M059J (cell line): ENCODE measurements at regions not wholly inside any gene's neighbourhood (a gene's known extent, or its start where the extent isn't known, plus 50 kb on each side); places are given as distances from the start of the nearest gene placed in this dataset.

ENCODE experiments used
- DNase-seq: peaks from one replicate; pipeline ENCODE4 v3.0.0-alpha.2; 2012; ENCODE audit warnings: low read depth

DNA sequence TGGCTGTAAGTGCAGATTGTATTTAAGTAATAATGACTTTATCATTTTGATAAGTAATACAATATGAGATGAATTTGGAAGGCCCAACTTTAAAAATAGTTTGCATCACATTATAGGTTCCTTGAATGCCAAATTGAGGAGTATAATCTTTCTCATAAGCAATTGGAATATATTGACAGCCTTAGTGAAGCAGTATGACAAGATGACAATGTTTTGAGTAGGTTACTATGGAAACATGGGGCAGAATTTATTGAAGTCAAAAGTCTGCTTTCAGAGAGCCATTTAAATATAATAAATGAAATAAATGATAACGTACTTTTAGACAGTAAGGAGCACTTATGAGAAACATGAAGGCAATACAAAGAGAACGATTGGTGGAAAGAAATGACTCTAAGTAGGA lies 776.4 kb downstream of the TECRL start:
- DNase-seq: no peak

DNA sequence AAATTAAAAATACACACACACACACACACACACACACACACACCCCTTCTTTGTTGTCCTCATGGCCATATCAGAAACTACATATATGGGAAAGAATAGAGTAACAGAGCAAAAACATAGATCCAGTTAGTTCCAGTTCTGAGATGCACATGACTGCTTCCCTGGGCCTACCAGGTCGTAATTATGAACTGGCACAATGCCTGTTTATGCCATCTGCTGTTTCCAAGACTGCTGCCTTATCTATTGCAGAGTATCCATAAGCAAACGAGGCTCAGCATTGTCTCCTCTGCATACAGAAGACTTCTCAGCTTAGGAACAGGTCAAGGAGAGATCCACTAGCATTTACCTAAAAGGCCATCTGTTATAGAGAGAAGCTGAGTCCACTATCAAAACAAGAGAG lies 789.0 kb downstream of the TECRL start:
- no peak for DNase-seq

DNA sequence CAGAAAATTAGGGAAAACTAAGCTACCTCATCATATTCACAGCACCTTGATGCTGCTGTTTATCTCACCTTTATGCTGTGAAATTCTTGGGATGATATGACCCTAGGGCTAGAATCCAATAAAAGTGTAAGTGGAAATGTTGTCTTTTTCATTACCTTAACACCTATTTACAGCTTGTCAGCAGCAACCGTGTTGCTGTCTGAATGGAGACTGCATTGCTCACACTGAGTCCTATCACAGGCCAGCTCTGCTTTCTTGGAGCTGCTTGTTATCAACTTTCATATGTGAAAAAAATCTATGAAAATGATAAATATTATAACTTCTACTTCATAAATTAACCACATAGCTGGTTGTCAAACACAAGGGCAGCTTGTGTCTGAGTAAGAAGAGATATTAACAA lies 789.5 kb downstream of the TECRL start:
- no peak for DNase-seq

DNA sequence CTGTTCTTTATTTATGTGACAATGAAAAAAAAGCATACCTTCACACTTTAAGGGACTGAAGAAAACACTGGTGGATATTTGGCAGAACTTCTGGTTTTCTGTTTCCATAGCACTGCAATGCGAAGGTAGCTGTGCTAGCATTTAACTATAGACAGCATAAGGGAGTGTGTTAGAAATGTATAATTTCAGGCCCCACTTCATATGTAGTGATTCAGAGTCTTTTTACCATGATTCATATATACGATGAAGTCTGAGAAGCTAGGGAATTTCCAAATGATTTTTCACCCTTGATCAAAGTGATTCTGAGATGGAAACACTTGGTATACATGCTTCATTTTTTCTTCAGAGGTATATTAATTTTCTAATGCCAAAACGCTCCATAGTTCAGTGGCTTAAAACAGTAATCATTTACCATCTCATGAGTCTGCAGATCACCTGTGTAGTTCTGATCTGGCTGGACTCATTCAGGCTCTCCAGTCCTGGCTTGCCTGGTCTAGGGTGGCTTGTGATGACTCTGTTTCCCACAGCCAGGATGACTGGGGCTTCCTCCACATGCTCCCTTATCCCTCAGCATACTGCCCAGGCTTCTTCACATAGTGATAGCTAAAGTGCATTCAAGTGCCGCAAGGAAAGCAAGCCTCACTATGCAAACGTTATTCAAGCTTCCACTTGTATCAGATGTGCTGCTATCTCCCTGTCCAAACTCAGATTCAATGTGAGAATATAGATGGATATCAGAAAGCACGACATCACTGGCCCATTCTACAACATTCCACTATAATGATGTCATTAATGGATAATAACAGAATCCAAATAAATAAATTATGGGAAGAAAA lies 790.1 kb downstream of the TECRL start:
- DNase-seq: no peak

DNA sequence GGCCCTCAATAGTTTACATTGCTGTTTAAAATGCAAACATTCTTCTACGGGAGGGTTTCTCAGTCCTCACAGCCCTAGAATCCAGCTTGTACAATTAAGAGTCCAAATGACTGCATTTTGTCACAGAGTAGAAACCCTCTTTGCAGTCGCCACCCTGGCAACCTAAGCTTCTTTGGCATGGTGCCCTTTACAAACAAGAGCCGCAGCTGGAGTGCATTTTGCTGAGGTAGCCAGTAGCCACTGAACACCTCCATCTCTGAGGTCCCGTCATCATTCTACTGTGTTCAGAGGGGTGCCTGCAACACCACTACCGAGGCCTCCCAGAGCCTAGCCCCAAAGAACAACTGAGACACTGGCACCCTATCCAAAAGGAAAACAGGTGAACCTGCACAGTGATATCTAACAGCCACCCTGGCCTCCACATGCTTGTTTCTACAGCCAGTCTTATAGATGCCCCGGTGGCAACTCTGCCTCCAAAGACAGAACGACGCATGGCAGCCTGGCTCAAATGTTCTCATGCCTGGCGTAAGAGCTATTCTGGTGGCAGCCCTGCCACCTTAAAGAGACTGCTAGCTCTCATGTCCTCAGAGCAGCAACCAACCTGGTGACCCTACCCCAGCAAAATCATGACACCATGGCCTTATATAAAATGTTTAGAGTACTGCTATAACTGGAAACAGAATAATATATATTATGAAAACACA lies 801.9 kb downstream of the TECRL start:
- DNase-seq: no peak

DNA sequence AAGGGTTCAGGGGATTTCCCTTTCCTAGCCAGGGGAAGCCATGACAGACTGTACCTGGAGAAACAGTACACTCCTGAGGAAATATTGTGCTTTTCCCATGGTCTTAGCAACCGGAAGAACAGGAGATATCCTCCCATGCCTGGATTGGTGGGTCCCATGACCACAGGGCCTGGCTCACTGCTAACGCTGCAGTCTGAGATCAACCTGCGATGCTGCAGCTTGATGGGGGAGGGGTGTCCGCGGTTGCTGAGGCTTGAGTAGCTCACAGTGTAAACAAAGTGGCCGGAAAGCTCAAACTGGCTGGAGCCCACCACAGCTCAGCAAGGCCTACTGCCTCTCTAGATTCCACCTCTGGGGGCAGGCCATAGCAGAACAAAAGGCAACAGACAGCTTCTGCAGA lies 819.5 kb downstream of the TECRL start:
- DNase-seq: no peak

DNA sequence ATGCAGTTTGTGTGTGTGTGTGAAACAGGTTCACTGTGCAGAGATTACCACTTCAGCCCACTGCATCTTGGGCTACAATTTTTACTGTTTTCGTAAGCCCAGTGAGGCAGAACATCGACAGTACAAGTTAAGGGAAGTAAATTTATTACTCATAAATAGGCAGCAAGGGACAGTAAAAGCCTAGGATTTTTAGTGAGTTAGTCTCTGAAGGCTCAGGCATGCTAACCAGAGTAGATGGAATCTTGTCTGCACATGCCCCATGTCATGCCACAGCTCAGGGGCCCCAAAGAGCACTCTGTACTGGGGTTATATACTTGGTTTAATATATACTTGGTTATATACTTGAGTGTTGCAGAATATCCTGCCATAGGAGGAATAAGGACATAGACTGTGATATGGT lies 825.7 kb downstream of the TECRL start:
- no peak for DNase-seq

DNA sequence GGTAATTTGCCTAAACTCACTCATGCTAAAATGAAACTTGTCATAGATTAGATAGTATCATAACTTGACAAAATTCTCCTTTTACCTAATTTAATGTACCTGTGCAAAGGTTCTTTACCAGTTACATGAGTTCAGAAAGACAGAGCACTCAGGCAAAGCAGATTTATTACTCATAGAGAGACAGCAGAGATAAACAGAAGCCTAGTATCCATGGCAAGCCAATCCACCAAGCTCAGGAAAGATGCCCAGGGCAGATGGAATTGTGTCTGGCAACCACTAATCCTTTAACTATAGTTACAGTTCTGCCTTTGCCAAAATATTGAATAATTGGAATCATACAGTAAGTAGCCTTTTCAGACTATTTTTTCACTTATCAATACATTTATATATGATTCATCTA lies 826.2 kb downstream of the TECRL start:
- DNase-seq: no peak

DNA sequence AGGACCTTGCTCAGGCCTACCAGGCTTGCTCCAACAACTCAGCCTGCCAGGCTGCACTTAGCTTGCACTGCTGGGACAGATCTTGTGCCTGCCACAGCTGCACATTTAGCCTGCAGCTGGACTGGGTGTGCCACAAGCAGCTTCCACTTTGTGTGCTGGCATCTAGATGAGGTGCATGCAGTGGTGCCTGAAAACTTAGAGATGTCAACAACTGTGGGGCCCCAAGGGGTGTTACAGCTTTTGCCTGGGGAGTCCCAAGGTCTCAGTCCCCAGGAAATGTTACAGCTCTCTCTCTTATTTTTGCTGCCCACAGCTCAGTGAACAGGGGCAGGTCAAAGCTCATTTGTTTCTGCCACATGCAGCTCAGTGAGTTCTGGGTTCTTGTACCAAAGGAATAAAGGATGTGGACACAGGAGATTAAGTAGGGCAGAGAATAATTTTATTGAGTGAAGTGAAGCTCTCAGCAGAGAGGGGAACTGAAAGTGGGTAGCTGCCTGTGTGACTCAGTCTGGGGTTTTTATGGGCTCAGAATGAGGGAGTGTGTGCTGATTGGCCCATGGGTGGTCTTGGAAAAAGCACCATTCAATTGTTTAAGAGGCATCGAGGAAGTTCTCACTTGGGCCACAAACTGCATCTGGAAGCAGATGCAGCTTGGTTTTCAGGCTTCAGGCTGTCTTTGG lies 828.3 kb downstream of the TECRL start:
- DNase-seq: no peak

DNA sequence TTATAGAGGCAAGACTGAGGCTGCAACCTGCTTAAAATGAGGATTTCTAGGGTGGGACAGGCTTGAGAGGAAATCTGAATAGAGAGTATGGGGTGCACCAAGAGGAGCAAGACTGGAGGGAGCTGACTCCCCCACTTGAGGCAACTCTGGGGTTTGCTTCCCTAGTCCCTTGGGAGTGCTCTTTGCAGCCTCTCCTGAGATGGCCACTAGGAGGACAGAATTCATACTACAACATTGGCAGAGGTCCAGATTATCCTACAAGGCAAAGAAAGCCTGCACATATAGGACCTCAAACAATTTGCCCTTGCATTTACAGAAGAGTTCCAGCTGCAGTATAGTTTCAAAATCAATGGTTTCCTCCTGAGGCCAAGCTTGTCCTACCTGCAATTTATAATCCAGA lies 830.9 kb downstream of the TECRL start:
- DNase-seq: no peak

DNA sequence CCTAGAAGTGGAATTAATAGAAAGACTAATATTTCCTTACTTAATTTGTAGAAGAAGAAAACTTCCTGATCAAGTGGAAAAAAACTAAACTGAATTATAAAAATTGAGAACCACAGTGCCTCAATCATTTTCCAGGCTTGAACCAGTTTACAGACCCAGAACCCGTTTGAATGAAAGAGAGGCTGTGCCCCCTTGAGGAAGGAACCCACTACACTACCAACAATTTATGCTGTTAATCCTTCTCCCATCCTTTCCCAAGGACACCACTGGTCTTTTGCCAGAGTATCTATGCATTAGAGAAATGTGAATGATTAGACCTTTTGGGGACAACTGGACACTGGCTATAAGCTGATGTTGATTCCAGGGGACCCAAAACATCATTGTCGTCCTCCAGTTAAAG lies 842.6 kb downstream of the TECRL start:
- DNase-seq: no peak

DNA sequence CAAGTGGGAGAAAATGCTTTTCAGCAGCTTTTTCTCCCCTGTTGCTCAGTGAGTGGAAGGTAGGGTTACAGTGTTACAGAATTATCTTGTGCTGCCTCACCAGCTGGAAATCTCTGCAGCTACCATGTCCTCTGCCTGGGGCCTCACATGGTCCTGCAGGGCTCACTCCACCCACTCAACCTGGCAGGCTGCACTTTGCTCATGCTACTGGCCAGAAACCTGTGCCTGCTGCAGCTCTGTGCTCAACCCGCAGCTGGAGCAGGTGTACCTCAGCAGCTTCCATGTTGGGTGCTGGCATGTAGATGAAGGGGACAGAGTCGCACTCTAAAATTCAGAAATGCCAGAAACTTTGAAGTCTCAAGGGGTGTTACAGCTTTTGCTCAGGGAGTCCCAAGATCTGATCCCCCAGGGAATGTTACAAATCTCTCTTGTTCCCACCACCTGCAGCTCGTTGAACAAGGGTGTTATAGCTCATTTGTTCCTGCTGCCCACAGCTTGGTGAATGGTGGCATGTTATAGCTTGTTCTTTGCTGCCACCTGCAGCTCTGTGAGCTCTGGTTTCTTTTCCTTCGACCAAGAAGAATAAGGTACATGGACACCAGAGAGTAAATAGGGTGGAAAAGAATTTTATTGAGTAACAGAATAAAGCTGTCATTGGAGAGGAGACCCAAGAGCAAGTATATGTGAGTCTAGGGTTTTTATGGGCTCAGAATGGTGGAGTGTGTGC lies 845.8 kb downstream of the TECRL start:
- DNase-seq: no peak

DNA sequence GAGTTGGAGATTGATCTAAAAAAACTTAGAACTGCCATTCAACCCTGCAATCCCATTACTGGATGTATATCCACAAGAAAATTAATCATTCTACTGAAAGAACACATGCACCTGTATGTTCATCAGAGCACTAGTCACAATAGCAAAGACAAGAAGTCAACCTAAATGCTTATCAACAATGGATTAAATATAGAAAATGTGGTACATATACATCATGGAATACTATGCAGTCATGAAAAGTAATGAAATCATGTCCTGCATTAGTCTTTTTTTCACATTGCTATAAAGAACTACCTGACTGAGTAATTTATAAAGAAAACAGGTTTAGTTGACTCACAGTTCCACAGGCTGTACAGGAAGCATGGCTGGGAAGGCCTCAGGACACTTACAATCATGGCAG lies 850.5 kb downstream of the TECRL start:
- DNase-seq: no peak

DNA sequence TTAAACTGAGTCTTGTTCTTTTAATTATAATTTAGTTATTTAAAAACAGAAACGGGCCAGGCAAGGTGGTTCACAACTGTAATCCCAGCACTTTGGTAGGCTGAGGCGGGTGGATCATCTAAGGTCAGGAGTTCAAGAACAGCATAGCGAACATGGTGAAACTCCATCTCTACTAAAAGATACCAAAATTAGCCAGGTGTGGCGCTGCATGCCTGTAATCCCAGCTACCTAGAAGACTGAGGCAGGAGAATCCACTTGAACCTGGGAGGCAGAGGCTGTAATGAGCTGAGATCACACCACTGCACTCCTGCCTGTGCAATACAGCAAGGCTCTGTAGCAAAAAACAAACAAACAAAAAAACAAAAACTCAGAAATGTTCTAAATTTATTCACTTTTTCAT lies 852.9 kb downstream of the TECRL start:
- DNase-seq: no peak

DNA sequence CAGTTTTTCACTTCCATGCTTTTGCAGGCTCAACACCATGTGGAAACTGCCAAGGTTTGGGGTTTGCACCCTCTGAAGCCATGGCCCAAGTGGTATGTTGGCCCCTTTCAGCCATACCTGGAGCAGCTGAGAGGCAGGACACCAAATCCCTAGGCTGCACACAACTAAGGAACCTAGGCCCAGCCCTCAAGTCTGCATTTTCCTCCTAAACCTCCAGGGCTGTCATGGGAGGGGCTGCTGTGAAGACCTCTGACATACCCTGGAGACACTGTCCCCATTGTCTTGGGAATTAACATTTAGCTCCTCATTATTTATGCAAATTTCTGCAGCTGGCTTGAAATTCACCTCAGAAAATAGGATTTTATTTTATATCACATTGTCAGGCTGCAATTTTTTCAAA lies 856.1 kb downstream of the TECRL start:
- no peak for DNase-seq

DNA sequence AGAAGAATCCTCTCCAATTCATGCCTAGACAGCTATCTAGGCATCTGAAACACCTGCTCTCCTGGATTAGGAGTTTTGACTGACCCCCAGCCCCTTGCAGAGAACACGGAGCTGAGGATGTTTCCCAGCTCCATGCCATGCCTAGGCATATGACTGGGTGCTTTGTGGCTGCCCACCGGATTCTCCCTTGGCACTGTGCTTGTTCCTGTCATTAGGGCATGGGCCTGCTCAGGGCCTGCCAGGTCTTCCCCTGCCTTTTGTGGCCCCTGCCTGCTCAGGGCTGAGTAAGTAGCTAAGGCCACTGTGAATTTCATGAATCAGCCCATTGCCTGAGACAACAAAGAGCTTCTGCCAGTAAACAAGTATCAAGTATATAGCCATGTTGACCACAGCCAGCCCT lies 867.4 kb downstream of the TECRL start:
- DNase-seq: no peak

DNA sequence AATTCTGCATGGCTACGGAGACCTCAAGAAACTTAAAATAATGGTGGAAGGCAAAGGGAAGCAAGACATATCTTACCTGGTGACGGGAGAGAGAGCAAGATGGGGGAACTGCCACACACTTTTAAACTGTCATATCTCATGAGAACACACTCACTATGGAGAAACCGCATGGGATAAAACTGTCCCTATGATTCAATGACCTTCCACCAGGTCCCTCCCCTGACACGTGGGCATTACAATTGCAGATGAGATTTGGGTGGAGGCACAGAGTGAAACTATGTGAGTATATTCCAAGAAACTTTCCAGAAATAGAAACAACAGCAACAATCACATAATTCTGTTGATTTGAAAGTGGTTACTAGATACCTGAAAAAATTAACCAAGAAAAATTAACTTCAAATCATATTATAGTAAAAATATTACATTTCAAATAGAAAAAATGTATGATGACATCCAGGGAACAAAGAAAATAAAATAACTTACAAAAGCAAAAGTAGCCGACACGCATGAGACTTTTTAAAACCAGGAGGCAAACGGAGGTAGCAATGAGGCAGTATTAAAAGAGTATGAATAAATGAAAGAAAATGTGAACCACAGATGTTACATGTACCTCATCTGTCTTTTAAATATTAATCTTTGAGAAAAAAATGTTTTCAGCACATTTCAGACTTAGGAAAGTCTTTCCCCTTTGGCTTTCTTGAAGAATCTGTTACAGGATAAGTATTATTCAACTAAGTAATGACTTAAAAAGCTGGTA lies 879.5 kb downstream of the TECRL start:
- no peak for DNase-seq

DNA sequence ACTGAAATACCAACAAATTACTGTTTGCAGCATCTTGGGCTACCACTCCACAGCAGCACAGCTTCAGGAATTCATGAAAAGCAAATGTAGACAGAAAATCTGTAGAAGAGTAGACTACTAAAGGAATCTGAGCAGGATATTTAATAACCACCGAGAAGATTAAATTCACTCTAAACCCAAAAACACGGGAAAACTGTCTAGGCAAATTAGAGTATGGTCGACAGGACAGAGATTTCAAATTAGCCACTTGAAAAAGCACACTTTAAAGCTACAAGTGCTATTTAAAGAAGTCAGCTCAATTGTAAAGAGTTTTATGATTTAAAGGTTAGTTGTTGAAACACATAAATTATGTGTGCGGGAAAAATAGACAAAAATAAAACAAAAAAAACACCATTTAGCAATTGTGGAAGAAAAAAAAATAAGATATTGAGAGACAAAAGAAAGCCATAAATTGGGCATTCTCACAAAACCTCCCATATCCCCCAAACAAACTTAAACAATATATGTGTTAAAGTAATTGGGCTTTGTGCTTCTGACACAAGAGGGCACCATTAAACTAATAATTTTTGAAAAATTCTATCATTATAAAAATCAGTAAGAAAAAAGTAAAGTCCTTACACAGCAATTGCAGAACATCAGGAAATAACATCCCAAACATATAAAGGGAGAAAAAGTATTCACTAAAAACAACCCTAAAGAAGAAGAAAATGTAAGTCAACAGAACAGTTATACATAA lies 880.8 kb downstream of the TECRL start:
- DNase-seq: no peak

DNA sequence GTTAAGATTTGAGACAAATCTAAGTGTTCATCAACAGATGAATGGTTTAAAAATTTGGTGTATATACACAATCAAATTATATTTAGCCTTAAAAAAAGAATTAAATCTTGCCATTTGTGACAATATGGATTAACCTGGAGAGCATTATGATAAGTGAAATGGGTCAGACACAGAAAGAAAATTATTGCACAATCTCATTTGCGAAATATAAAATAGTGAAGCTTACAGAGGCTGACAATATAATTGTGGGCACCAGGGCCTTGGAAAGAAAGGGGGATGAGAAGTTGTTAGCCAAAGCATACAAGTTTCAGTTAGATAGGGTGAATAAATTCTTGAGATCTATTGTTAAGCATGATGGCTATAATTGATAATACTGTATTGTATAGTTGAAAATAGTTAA lies 883.0 kb downstream of the TECRL start:
- DNase-seq: no peak

DNA sequence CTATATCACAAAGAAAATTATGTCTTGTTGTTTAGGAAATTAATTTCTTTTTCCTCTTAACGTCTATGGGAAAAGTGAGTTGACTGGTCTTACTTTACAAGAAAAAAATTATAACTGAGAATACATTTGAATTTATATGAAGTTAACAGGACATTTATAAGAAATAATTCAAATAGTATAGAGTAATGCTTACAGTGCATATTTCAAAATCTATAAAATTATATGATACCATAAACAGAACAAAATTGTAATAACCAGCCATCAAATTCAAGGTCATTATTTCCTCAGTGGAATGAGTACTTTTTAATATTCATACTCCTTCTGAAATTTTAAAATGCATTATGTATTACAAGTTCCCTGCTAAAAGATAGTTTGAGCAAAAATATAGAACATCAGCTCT lies 884.5 kb downstream of the TECRL start:
- DNase-seq: no peak
